Activated CD4-positive, alpha-beta T cell treated with anti-CD3 and anti-CD28 coated beads, Interleukin-2, amount 50 U/mL, for 48 hours (primary cell): ENCODE measurements at regions not wholly inside any gene's neighbourhood (a gene's known extent, or its start where the extent isn't known, plus 50 kb on each side); places are given as distances from the start of the nearest gene placed in this dataset.

Source experiments
- DNase-seq, 2 experiments: peaks; one replicate each; pipeline ENCODE4 v3.0.0-alpha.2; 2020

DNA sequence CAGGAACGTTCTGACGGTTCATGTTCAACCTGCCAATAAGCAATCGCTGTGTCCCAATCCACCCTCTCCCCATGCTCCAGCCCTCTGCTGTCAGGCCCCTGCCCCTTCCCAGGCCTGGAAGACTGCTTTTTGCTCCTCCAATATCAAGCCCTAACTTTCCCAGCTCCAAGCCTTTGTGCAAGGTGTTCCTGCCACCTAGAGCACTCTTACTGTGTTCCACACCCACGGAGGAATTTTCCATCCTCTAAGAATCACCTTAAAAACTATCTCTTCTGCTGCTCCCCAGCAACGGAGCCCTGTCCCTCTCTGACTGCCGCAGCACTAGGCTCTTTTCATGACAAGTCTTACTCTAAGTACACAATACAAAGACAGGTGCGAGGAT, 657.9 kb downstream of the AJAP1 start:
- DNase-seq, result no peak

DNA sequence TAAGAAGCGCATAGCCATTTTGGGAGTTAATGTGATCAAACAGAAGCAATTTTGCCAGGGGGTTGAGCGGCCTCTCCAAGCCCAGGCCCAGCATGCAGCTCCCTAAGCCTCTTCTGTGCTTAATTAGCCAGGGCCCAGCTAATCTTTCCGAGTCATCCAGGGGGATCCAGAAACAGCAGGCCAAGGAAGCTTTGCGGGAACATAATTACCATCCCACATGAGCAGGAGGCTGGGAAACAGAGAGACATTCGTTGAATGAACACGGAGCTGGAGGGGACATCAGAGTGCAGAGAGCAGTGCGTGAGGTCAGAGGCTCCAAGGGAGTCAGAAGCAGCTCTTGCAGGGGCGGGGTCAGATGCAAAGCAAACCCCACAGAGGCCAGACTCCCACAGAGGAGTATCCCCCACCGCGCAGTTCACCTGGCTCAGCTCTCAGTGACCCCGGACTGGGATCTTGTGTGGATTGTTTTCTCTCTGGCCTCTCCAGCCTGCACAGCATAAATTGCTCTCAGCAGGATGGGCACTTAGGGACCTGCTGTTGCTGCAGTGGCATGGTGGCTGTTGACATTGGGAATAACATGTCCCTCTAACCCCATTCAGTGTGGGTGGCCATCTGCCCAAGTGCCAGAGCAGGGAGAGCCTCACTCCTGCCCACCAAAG, 657.4 kb downstream of the AJAP1 start:
- no peak for DNase-seq

DNA sequence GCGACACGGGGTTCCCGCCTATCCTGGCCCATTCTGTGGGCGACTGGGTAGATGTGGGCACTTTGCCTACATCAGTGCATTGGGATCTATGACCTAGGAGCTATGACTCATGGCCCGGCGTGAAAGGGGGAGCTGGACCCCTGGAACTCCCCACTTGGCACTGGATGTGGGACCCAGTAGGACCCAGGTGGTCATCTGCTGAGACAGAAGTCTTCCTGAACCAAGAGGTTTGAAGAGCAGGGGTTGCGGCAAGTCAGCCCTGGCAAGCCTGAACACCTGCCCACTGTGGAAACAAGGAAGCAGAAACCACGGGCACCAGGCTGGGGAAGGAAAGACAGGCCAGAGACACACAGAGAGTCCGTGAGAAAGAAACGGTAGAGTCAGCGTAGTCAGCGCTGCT, 656.7 kb downstream of the AJAP1 start:
- no peak for DNase-seq

- DNase-seq, result no peak
These were observed 653.8 kb downstream of the AJAP1 start for GRCh38 chr1:5308249-5308648.

GRCh38 chr1:5304702-5305101, 650.3 kb downstream of the AJAP1 start:
- no peak for DNase-seq

DNA sequence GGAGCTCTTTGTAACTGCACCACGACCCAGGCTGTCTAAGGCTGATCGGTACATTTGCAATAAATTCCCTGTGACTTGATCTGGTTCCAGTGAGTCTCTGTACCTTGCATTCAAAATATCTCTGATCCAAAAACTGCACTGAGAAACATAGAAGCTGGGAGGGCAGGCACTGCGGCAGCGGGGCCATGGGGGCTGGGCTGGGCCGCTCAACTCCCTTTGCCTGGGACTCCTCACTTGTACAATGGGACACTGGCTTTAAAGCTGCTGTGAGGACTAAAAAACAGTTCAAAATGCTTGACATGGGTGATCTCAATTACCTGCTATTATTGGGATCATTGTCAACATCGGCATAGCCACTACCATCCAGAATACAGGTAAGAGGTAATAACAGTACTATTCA, 644.0 kb downstream of the AJAP1 start:
- DNase-seq, result no peak

DNA sequence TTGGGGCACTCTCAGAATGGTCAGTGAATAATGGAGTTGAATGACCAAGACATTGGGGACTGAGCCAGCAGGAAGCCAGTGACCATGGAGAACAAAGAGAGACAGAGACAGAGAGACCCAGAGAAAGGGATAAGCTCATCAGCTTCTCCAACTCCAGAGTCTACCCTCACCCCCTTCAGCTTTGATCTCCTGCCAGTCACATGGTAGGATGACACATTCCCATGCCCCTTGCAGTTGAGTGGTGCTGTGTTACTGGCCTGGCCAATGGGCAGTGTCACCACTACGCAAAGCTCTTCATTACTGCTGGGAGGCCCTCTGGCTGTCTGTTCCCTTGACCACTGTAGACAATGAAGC, 643.5 kb downstream of the AJAP1 start:
- DNase-seq, result no peak

DNA sequence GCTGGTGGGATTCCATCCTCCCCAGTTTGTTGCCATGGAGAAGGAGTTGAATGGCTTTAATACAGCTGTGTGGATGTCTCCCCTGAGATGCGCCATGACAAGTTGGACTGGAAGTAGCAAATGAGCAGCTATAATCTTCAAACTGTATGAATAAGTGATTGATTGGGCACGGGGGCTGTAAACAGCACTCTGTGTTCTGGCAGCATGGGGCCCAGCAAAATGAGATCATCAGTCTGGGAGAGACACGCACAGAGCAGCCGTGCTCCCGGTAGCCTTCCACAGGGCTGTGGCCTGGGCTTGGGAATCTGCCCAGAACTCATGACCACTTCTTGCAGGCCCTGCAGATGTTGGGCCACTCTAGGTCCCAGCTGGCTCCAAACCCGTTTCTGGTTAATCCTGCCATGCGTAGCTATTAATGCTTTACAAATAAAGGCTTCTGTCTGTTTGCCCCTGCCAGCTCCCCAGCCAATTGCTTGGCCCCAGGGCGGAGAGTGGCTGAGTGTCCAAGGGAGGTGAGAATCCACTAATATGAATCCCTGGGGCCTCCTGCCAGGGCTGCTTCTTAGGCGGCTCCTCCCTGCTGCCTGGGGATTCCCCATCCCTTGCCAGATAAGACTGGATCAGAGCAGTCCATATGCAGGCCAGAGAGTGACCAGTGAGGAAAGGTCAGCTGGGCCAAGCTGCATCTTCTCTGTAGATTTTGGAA, 642.9 kb downstream of the AJAP1 start:
- DNase-seq, result no peak

DNA sequence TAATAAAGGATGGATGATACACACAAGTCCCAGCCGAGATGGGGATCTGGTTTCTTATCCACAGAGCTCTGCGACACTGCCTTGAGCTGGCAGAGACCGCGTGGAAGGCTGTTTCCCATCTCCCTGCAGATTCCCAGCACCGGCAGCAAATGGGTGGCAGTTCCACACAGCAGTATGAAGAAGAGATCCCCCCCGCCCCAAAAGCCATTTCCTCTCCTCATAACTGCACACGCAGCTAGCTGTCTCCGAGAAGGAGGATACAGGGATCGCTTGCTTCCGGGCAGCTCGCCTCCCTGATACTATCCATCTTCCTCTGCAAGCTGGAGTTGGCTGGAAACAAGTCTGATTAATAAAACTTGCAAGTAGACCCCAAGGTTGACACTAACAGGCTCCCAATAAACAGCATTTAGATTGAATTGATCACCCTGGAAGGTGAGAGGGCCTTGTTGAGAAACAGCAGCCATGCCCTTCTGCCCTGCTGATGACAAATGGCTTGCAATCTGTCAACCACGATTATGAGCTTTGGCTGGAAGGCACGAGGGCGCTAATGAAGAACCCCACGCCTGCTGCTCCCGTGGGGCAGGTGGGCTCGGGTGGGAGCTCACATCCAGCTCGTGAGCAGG, 642.3 kb downstream of the AJAP1 start:
- DNase-seq, result no peak

GRCh38 chr1:5296095-5296494, 641.7 kb downstream of the AJAP1 start:
- DNase-seq, result no peak

- DNase-seq, result no peak
These were observed 637.5 kb downstream of the AJAP1 start for GRCh38 chr1:5291889-5292288.

- no peak for DNase-seq
These were observed 633.1 kb downstream of the AJAP1 start for GRCh38 chr1:5287178-5288150.

DNA sequence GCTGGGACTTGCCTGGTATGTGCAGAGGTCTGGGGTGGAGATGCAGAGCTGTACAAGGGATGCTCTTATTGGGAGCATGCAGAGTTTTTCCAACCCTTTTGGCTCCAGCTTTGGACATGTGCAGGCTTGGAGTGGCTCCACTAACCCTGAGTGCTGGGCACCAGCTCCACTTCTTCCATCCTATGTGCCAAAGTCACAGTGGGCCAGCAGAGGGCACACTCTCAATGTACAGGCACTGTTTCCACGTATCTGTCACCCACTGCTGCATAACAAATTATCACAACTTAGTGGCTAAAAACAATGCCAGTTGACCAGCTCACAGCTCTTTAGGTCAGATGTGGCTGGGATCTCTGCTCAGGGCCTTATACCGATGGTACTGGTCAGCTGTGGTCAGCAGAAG, 631.8 kb downstream of the AJAP1 start:
- peak; percentile 21 to 32 for DNase-seq

- DNase-seq, result no peak
These were observed 620.1 kb downstream of the AJAP1 start for GRCh38 chr1:5274527-5274926.

GRCh38 chr1:5273280-5274003, 619.0 kb downstream of the AJAP1 start:
- no peak for DNase-seq

- DNase-seq, result no peak
These were observed 617.9 kb downstream of the AJAP1 start for GRCh38 chr1:5272325-5272724.

DNA sequence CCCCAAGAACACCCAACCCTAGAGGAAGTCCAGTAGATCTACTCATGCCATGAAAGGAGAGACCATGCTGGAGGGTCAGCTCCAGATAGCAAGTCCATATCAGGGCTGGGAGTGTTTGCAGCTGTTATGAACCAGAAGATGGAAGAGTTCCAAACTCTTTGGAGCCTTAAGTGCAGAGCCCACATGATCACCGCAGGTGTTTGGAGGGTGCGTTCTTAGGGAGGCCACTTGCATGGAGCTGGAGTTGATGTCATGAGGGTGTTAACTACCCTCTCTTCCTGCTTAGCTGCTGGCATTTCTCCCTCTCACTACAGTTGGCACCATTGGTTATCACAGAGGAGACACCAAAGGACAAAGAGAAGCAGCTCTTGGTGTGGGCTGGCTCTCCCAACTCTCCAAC, 616.9 kb downstream of the AJAP1 start:
- no peak for DNase-seq

- DNase-seq, result no peak
These were observed 615.5 kb downstream of the AJAP1 start for GRCh38 chr1:5269901-5270300.

DNA sequence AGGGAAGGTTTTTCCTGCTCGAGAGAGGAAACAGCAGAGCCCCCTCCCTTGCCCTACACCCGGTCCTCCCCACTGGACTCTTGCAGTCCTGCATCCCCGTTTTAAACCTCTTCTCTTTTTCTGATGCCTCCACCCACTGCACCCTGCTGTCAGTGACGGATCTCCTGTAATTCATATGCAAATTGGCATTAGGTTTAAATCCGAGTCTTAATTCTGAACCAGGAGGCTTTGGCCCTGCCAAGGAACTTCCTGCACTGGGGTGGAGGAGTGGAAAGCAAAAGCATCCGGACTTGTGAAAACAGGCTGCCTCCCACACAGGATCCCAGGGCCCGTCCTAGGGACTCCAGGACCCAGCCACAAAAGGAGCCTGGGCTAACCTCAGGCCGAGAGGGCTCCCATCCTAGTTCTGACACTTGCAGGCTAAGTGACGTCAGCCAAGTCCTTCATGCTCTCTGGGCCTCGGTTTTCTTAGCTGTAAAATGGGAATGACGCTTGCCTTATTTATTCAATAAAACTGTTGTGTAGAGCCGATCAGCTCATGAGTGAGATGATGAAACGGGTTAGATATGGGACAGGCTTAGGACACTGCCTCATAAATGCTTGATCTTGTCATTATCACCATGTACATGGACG, 613.3 kb downstream of the AJAP1 start:
- no peak for DNase-seq

DNA sequence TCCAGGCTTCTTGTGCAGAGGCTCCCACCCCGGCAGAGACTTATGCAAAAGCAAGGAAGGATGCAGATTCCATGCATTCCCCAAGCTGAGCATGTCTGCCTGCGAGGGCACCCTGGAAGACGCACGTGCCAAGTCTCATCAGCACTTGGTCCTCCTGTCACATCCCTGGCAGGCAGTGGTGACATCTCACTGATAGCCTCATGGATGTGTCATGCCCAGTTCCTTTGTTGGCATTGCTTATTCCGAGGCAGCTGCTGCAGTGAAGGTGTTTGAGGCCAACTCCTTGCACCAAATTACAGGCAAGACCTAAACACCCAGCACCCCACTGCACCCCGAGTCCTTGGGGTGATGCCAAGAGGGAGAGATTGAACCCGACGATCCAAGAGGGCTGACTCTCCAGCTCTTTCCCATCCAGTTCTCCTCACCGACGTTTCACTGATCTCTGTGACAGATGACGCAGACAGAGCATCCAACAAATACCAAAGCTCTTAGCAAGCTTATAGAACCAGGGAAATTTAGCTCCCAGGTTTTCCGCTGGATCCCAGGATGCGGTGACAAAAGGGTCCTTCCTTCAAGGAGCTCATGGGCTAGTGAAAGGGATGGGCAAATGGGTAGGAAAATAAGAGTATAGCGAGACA, 611.1 kb downstream of the AJAP1 start:
- DNase-seq, result no peak

DNA sequence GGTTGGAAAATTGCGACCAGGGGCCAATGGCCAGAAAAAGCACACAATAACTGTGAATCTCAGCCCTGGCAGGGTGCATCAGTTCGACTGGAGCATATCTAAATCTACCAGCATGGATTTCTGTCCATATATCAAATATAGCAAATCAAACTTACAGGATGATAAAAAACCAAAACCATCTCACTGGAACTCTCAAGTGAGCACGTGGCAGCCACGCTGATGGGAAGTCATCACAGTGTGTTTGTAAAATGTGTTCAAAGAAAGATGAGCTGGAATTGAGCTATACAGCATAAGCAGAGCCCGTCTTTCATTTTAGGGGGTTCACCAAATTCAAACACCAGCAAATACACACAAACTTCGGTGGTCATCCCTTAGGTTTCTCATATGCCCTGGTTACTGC, 610.1 kb downstream of the AJAP1 start:
- DNase-seq, result no peak

DNA sequence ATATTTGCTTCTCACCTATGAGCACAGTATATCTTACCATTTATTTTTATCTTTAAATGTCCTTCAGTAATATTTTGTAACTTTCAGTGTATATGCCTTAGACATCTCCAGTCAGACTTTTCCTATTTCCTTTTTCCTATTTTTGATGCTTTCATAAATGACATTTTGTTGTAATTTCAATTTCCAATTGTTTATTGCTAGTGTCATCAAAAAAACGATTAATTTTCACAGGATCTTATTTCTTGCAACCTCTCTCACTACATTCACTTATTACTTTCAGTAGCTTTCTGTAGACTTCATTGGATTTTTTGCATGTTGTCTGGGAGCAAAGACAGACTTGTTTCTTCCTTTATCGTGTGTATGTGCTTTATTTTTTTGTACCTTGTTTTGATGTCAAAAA, 602.4 kb downstream of the AJAP1 start:
- no peak for DNase-seq
